Small intestine (tissue), 7 donors: ENCODE measurements at regions not wholly inside any gene's neighbourhood (a gene's known extent, or its start where the extent isn't known, plus 50 kb on each side); places are given as distances from the start of the nearest gene placed in this dataset.

Source experiments
- DNase-seq, 2 donors: peaks; one replicate each; pipeline versions ENCODE4 v3.0.0 to v3.0.0-alpha.2; 2013
- FAIRE-seq: peaks from 2 replicates; lab custom pipeline; 2012; peaks lifted over from hg19 to GRCh38; lab: Jason Lieb, UNC
- H3K27ac ChIP-seq, 3 donors: one replicate each; pipeline ENCODE4 v1.5.1; 2013; ENCODE audit warnings: low read length in 2 of 3, mild to moderate bottlenecking in 2 of 3, control low read depth in 1 of 3, inconsistent platforms in 1 of 3, low read depth in 1 of 3, moderate library complexity in 1 of 3
- H3K27me3 ChIP-seq, 3 donors: one replicate each; pipeline ENCODE4 v1.6.1; 2013; ENCODE audit warnings: low read length in 3 of 3, inconsistent platforms in 1 of 3; ENCODE audit not compliant: control insufficient read depth in 3 of 3, insufficient read depth in 3 of 3
- H3K36me3 ChIP-seq, 3 donors: one replicate each; pipeline ENCODE4 v1.6.1; 2013; ENCODE audit warnings: low read length in 3 of 3, inconsistent platforms in 1 of 3, low read depth in 1 of 3, mild to moderate bottlenecking in 1 of 3, moderate library complexity in 1 of 3; ENCODE audit not compliant: control insufficient read depth in 3 of 3, insufficient read depth in 2 of 3
- H3K4me1 ChIP-seq, 3 donors: one replicate each; pipeline ENCODE4 v1.6.1; 2013; ENCODE audit warnings: low read length in 2 of 3, inconsistent platforms in 1 of 3, low read depth in 1 of 3, mild to moderate bottlenecking in 1 of 3, moderate library complexity in 1 of 3; ENCODE audit not compliant: control insufficient read depth in 3 of 3, insufficient read depth in 2 of 3
- H3K4me3 ChIP-seq, 3 donors: one replicate each; pipeline ENCODE4 v1.5.1; 2013; ENCODE audit warnings: low read length in 3 of 3, control low read depth in 1 of 3, inconsistent platforms in 1 of 3, low read depth in 1 of 3, mild to moderate bottlenecking in 1 of 3, moderate library complexity in 1 of 3
- H3K9me3 ChIP-seq, 2 donors: one replicate each; pipeline ENCODE4 v1.6.1; 2013; ENCODE audit warnings: low read depth in 1 of 2, low read length in 1 of 2; ENCODE audit not compliant: control insufficient read depth in 2 of 2, insufficient read depth in 1 of 2
- WGBS, 3 donors: extraction: QIAGEN DNeasy Blood & Tissue Kit; methylation state at CpG; one replicate each; pipeline ENCODE4 v1.1.7; 2013; 5-methylcytosine and 5-hydroxymethylcytosine counted together
- donor health status: healthy with polysubstance abuse.
- donor health status: control.
- donor health status: control.
- donor health status: Bipolar disorder and iron deficiency.
- donor health status: healthy.

DNA sequence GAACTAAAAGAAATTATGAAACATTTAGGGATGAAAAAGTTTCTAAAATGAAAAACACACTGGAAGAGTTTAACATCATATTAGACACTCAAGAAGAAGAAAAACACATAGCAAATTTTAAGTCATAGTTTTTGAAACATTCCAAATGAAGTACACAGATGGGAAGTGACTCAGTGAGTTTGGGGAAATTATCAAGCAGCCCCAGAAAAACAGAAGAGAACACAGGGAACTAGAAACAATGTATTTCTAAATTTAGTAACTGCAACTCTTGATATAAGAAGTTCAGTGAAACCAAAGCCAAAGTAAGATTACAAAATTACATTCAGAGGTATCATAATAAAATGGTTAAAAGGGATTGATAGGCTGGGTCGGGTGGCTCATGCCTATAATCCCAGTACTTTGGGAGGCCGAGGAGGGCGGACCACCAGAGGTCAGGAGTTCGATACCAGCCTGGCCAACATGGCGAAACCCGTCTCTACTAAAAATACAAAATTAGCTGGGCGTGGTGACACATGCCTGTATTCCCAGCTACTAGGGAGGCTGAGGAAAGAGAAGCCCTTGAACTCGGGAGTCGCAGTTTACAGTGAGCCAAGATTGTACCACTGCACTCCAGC is 461.2 kb downstream of the KCTD8 start:
- FAIRE-seq (no peak), DNase-seq (no peak)
- no peaks in the 10 kb centered on the region for H3K27me3 ChIP-seq
- no peaks in the 10 kb centered on the region for H3K4me1 ChIP-seq
- H3K27ac ChIP-seq = no peak overlapping the region
- H3K36me3 ChIP-seq = no peaks in the 10 kb centered on the region
- WGBS, 3 donors = 84 to 93% (median 86%) methylated on average over 9 of the region's 9 CpGs
- no peak overlapping the region for H3K4me3 ChIP-seq
- no peaks in the 10 kb centered on the region for H3K9me3 ChIP-seq

DNA sequence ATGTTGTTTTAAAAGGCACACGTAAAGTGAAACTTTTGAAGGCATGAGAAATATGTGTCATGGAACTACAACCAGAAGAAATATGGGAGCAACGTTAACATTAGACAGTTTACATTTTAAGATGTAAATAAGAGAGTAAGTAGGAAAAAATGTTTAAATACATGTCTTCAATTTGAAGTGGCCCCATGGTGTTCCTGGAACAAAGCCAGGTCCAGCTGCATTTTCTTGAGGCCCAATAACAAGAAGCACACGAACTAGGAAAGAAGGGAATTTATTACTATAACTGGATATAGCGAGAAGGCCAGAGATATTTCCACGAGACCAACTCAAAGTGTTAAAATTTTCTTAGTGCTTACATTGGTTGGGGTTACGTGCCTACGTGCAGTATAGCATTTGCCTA is 458.1 kb downstream of the KCTD8 start:
- Histone ChIP-seq H3K4me1 (no peaks in the 10 kb centered on the region), H3K4me3 (no peak overlapping the region), H3K27ac (no peak overlapping the region), H3K36me3 (no peaks in the 10 kb centered on the region), H3K9me3 (no peaks in the 10 kb centered on the region), H3K27me3 (no peaks in the 10 kb centered on the region)
- WGBS, 3 donors = 65 to 71% (median 69%) methylated on average over 7 of the region's 7 CpGs
- DNase-seq (peak in 1 of 2 donors; percentile 19), FAIRE-seq (no peak)

DNA sequence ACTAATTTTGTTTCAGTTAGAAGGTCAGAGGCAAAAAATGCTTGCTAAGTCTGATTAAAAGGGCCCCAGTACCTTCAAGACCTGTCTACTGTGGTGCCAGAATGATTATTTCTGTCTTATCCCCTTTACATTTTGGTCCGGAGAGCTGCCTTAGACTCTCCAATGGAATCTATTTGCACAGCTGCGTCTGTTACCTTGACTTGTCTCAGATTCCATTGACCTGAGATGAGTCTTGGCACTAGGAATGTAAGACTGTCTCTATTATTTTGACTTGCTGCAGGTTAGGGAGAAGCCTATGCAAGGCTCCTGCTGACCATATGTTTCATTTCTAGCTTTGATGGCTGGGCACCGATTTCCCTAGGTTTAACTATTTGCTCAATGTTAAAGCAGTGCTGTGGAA is 457.6 kb downstream of the KCTD8 start:
- Histone ChIP-seq H3K9me3 (no peaks in the 10 kb centered on the region), H3K4me1 (no peaks in the 10 kb centered on the region), H3K27ac (no peak overlapping the region), H3K36me3 (no peaks in the 10 kb centered on the region), H3K4me3 (no peak overlapping the region), H3K27me3 (no peaks in the 10 kb centered on the region)
- 56 to 57% (median 57%) methylated on average over 3 of the region's 3 CpGs for WGBS, 3 donors
- DNase-seq (no peak), FAIRE-seq (no peak)

DNA sequence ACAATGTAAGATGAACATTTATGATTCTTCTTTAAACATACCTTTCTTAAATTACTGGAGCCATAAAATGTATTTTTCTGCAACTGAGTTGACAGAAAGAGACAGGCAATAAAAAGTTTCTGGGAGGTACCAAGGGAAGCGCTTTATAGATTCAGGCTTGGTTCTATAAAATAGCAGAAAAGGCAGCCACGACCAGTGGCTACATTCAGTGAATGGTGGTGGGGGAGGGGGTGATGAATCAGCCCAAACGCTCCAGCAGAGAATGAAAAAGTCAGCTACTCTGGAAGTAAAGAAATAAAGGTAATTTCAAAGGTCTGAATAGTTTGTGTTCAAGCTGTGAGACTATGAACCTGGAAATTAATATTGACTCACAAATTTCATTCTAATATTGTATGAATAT is 456.1 kb downstream of the KCTD8 start:
- H3K36me3 ChIP-seq = no peaks in the 10 kb centered on the region
- FAIRE-seq (no peak), DNase-seq (no peak)
- WGBS, 3 donors = 34 to 50% (median 37%) methylated on average over 3 of the region's 3 CpGs
- no peaks in the 10 kb centered on the region for H3K4me1 ChIP-seq
- H3K27ac ChIP-seq = no peak overlapping the region
- H3K27me3 ChIP-seq = no peaks in the 10 kb centered on the region
- no peak overlapping the region for H3K4me3 ChIP-seq
- H3K9me3 ChIP-seq = no peaks in the 10 kb centered on the region

DNA sequence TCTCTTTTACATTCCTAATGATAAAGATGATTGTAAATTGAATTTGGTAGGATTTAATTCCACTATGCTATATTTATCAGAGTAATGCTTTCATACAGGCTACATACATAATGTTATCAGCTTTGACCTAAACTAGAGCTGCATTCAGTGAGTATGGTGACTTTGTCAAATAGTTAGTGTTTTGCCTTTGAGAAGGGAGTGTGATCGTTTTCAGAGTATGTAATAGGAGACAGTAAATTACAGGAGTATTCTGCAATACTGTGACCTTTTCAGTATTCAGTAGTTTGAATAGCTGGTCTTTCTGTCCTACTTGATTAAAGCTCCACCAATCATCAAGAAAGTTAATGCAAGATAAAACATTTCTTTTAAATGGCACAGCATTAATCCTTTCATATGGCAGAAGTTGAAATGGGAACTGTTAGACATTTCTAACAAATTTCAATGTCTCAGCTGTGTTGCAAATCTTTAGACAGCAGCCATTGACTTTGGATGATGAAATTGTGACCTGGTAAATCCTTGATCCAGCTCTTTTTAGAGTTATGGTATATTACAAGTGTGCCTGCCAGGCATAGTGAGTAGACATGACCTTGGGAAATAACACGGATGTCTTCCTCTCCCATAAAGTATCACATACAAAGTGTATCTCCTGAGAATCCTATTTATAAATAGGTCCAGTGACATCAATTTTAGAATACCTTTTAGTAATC is 455.3 kb downstream of the KCTD8 start:
- WGBS, 3 donors = 28 to 43% (median 34%) methylated on average over 2 of the region's 2 CpGs
- H3K27ac ChIP-seq = no peak overlapping the region
- no peak for DNase-seq
- no peaks in the 10 kb centered on the region for H3K9me3 ChIP-seq
- no peaks in the 10 kb centered on the region for H3K27me3 ChIP-seq
- FAIRE-seq = no peak
- H3K36me3 ChIP-seq = no peaks in the 10 kb centered on the region
- H3K4me3 ChIP-seq = no peak overlapping the region
- H3K4me1 ChIP-seq = no peaks in the 10 kb centered on the region

GRCh38 chr4:43999669-44000068 is 448.9 kb downstream of the KCTD8 start:
- no peaks in the 10 kb centered on the region for H3K27me3 ChIP-seq
- H3K9me3 ChIP-seq = no peaks in the 10 kb centered on the region
- H3K4me1 ChIP-seq = no peaks in the 10 kb centered on the region
- no peak overlapping the region for H3K4me3 ChIP-seq
- no peaks in the 10 kb centered on the region for H3K36me3 ChIP-seq
- FAIRE-seq (no peak), DNase-seq (no peak)
- no peak overlapping the region for H3K27ac ChIP-seq
- WGBS, 3 donors = 64 to 79% (median 67%) methylated on average over 1 of the region's 1 CpG

DNA sequence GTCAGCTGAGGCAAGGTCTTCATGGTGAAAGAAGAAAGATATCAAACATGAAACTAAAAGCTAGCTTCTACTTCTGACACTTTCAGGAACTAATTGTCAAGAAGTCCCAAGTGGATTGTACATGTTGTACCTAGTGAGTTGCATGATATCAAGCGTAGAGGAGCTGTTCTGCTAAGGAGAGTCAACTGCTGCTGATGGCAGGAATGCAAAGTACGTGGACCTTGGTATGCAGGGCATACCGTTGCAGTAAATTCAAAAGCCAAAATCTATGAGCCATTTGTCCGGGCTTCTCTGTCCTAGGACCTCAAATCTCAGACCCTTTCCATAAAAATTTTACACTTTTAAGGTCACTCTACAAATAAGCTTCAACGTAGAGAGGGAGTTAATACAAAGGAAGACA is 446.2 kb downstream of the KCTD8 start:
- H3K36me3 ChIP-seq = no peaks in the 10 kb centered on the region
- no peak overlapping the region for H3K27ac ChIP-seq
- H3K9me3 ChIP-seq = no peaks in the 10 kb centered on the region
- 66 to 81% (median 73%) methylated on average over 5 of the region's 5 CpGs for WGBS, 3 donors
- no peak overlapping the region for H3K4me3 ChIP-seq
- H3K4me1 ChIP-seq = no peaks in the 10 kb centered on the region
- FAIRE-seq (no peak), DNase-seq (no peak)
- H3K27me3 ChIP-seq = no peaks in the 10 kb centered on the region

- no peak overlapping the region for H3K4me3 ChIP-seq
- DNase-seq = no peak
- peaks cover 0 to 4% of the 10 kb centered on the region in 2 donors for H3K9me3 ChIP-seq
- FAIRE-seq = no peak
- WGBS, 3 donors = 81 to 92% (median 86%) methylated on average over 13 to 18 of the region's 18 CpGs
- H3K27me3 ChIP-seq = no peaks in the 10 kb centered on the region
- H3K4me1 ChIP-seq = no peaks in the 10 kb centered on the region
- H3K27ac ChIP-seq = no peak overlapping the region
- no peaks in the 10 kb centered on the region for H3K36me3 ChIP-seq
Measured at GRCh38 chr4:44016570-44017421, 431.8 kb downstream of the KCTD8 start.
